ENCODE measurements at regions not wholly inside any gene's neighbourhood (a gene's known extent, or its start where the extent isn't known, plus 50 kb on each side); places are given as distances from the start of the nearest gene placed in this dataset.

GRCh38 chr17:71147906-71148305, 972.9 kb upstream of the SOX9 start:
- no peaks in the 10 kb centered on the region for H3K36me3 Mint-ChIP-seq
- Histone ChIP-seq H3K4me1 (ENCODE audit: control insufficient read depth, insufficient read depth, low read length, poor library complexity, severe bottlenecking) (no peaks in the 10 kb centered on the region), H3K27ac (ENCODE audit: insufficient read depth, low read length, poor library complexity, severe bottlenecking) (no peak overlapping the region), H3K27me3 (ENCODE audit: control insufficient read depth, insufficient read depth, low read length) (no peaks in the 10 kb centered on the region), H3K9me3 (ENCODE audit: control insufficient read depth in 2 of 2, low read length in 2 of 2) (peaks cover 0 to 6% of the 10 kb centered on the region in 2 experiments), H3K36me3 (ENCODE audit: control insufficient read depth, insufficient read depth, low read length) (no peaks in the 10 kb centered on the region), H3K4me3 (ENCODE audit: low read depth, low read length) (no peak overlapping the region)
- H3K9me3 Mint-ChIP-seq = peaks cover 0 to 7% (median 3%) of the 10 kb centered on the region in 7 donors
- ATAC-seq (ENCODE audit: low read depth in 2 of 2) = no peak
- no peak for DNase-seq
- no peaks in the 10 kb centered on the region for H3K27me3 Mint-ChIP-seq
- H3K27ac Mint-ChIP-seq = no peak overlapping the region
- no peaks in the 10 kb centered on the region for H3K4me1 Mint-ChIP-seq
- H3K4me3 Mint-ChIP-seq = no peak overlapping the region

DNA sequence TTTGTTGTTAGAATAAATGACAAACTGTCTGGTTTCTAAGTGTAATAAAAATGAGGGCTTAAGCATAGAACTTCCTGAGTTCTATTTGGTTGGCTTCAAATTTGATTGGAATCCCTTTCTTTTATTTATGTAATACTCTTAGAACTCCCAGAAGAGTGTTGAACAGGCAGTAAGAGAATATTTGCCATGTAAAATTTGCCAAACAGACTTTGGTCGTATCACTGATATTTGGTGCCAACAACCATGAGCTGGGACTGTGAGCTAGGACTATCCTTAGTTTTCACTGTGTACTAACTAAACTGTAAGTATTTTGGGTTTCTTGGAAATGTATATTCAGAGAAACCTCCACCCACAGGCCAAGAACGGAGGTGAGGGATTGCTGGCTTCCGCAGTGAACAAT, 971.2 kb upstream of the SOX9 start:
- no peak overlapping the region for H3K4me3 Mint-ChIP-seq

GRCh38 chr17:71157297-71157696, 963.5 kb upstream of the SOX9 start:
- H3K9me3 Mint-ChIP-seq = peaks cover 0 to 15% (median 3%) of the 10 kb centered on the region in 7 donors
- Histone ChIP-seq H3K9me3 (ENCODE audit: control insufficient read depth in 2 of 2, low read length in 2 of 2) (no peaks in the 10 kb centered on the region), H3K27ac (ENCODE audit: insufficient read depth, low read length, poor library complexity, severe bottlenecking) (no peak overlapping the region), H3K36me3 (ENCODE audit: control insufficient read depth, insufficient read depth, low read length) (no peaks in the 10 kb centered on the region), H3K4me1 (ENCODE audit: control insufficient read depth, insufficient read depth, low read length, poor library complexity, severe bottlenecking) (no peaks in the 10 kb centered on the region), H3K27me3 (ENCODE audit: control insufficient read depth, insufficient read depth, low read length) (no peaks in the 10 kb centered on the region), H3K4me3 (ENCODE audit: low read depth, low read length) (no peak overlapping the region)
- DNase-seq = no peak
- no peak overlapping the region for H3K4me3 Mint-ChIP-seq
- H3K27ac Mint-ChIP-seq = no peak overlapping the region
- H3K4me1 Mint-ChIP-seq = no peaks in the 10 kb centered on the region
- no peak for ATAC-seq (ENCODE audit: low read depth in 2 of 2)
- H3K27me3 Mint-ChIP-seq = no peaks in the 10 kb centered on the region
- no peaks in the 10 kb centered on the region for H3K36me3 Mint-ChIP-seq

More for the DNA sequence above, 971.2 kb upstream of the SOX9 start:
- Histone ChIP-seq H3K9me3 (ENCODE audit: control insufficient read depth in 2 of 2, low read length in 2 of 2) (peaks cover 0 to 6% of the 10 kb centered on the region in 2 experiments), H3K27me3 (ENCODE audit: control insufficient read depth, insufficient read depth, low read length) (no peaks in the 10 kb centered on the region), H3K27ac (ENCODE audit: insufficient read depth, low read length, poor library complexity, severe bottlenecking) (no peak overlapping the region), H3K36me3 (ENCODE audit: control insufficient read depth, insufficient read depth, low read length) (no peaks in the 10 kb centered on the region), H3K4me3 (ENCODE audit: low read depth, low read length) (no peak overlapping the region), H3K4me1 (ENCODE audit: control insufficient read depth, insufficient read depth, low read length, poor library complexity, severe bottlenecking) (no peaks in the 10 kb centered on the region)
- no peak for DNase-seq
- Mint-ChIP-seq H3K36me3 (no peaks in the 10 kb centered on the region), H3K27me3 (no peaks in the 10 kb centered on the region), H3K4me1 (no peaks in the 10 kb centered on the region), H3K27ac (no peak overlapping the region), H3K9me3 (peaks cover 0 to 13% (median 3%) of the 10 kb centered on the region in 7 donors)
- ATAC-seq (ENCODE audit: low read depth in 2 of 2) = no peak

GRCh38 chr17:71158437-71158836, 962.4 kb upstream of the SOX9 start:
- H3K9me3 Mint-ChIP-seq = peaks cover 0 to 15% (median 3%) of the 10 kb centered on the region in 7 donors
- Histone ChIP-seq H3K4me1 (ENCODE audit: control insufficient read depth, insufficient read depth, low read length, poor library complexity, severe bottlenecking) (no peaks in the 10 kb centered on the region), H3K27ac (ENCODE audit: insufficient read depth, low read length, poor library complexity, severe bottlenecking) (no peak overlapping the region), H3K36me3 (ENCODE audit: control insufficient read depth, insufficient read depth, low read length) (no peaks in the 10 kb centered on the region), H3K4me3 (ENCODE audit: low read depth, low read length) (no peak overlapping the region), H3K27me3 (ENCODE audit: control insufficient read depth, insufficient read depth, low read length) (no peaks in the 10 kb centered on the region), H3K9me3 (ENCODE audit: control insufficient read depth in 2 of 2, low read length in 2 of 2) (no peaks in the 10 kb centered on the region)
- no peak overlapping the region for H3K4me3 Mint-ChIP-seq
- H3K36me3 Mint-ChIP-seq = no peaks in the 10 kb centered on the region
- ATAC-seq (ENCODE audit: low read depth in 2 of 2) (no peak), DNase-seq (no peak)
- H3K27ac Mint-ChIP-seq = no peak overlapping the region
- no peaks in the 10 kb centered on the region for H3K4me1 Mint-ChIP-seq
- no peaks in the 10 kb centered on the region for H3K27me3 Mint-ChIP-seq

DNA sequence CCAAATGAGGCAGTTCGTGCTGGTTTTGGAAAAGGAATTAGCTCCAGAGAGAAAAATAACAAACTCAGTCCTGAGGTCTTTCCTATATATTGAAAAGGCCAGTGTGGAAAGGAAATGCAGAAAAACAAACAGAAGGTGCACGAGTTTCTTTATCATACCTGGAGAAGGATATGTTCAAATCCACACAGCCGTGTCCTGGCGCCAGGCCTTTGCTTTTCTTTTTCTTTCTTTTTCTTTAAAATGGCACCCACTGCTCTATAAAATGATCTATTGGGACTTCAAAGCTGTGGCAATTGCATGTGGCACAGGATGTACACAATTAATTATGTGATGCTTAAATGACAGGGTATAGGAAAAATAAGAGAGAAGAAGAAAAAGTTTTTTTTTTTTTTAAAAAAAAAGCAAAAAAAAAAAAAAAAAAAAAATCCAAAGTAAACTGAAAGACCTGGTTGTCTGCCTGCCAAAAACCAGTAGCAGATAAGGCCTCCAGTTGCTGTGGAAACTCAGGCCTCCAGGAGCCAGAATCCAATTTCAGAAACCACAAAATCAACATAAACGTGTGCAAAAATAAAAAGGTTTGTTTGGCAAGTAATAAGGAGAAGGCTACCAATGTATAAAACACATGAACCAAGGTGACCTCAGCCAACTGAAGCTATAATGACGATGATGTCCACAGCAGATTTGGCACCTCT, 957.6 kb upstream of the SOX9 start:
- Histone ChIP-seq H3K36me3 (ENCODE audit: control insufficient read depth, insufficient read depth, low read length) (no peaks in the 10 kb centered on the region), H3K27ac (ENCODE audit: insufficient read depth, low read length, poor library complexity, severe bottlenecking) (no peak overlapping the region), H3K4me1 (ENCODE audit: control insufficient read depth, insufficient read depth, low read length, poor library complexity, severe bottlenecking) (no peaks in the 10 kb centered on the region), H3K9me3 (ENCODE audit: control insufficient read depth in 2 of 2, low read length in 2 of 2) (peaks cover 0 to 3% of the 10 kb centered on the region in 2 experiments), H3K27me3 (ENCODE audit: control insufficient read depth, insufficient read depth, low read length) (no peaks in the 10 kb centered on the region), H3K4me3 (ENCODE audit: low read depth, low read length) (no peak overlapping the region)
- peaks cover 0 to 9% (median 3%) of the 10 kb centered on the region in 7 donors for H3K9me3 Mint-ChIP-seq
- H3K4me1 Mint-ChIP-seq = no peaks in the 10 kb centered on the region
- H3K27ac Mint-ChIP-seq = no peak overlapping the region
- H3K36me3 Mint-ChIP-seq = no peaks in the 10 kb centered on the region
- no peak overlapping the region for H3K4me3 Mint-ChIP-seq
- H3K27me3 Mint-ChIP-seq = no peaks in the 10 kb centered on the region
- DNase-seq (no peak), ATAC-seq (ENCODE audit: low read depth in 2 of 2) (no peak)

GRCh38 chr17:71163813-71164122, 957.1 kb upstream of the SOX9 start:
- Mint-ChIP-seq H3K4me3 (peak overlapping the region in 1 of 4 donors; percentile 32), H3K4me1 (no peaks in the 10 kb centered on the region), H3K27ac (no peak overlapping the region), H3K27me3 (no peaks in the 10 kb centered on the region), H3K36me3 (no peaks in the 10 kb centered on the region), H3K9me3 (peaks cover 0 to 9% (median 3%) of the 10 kb centered on the region in 7 donors)
- no peak overlapping the region for H3K4me3 ChIP-seq (ENCODE audit: low read depth, low read length)
- H3K4me1 ChIP-seq (ENCODE audit: control insufficient read depth, insufficient read depth, low read length, poor library complexity, severe bottlenecking) = no peaks in the 10 kb centered on the region
- DNase-seq (no peak), ATAC-seq (ENCODE audit: low read depth in 2 of 2) (no peak)
- H3K27me3 ChIP-seq (ENCODE audit: control insufficient read depth, insufficient read depth, low read length) = no peaks in the 10 kb centered on the region
- no peak overlapping the region for H3K27ac ChIP-seq (ENCODE audit: insufficient read depth, low read length, poor library complexity, severe bottlenecking)
- H3K9me3 ChIP-seq (ENCODE audit: control insufficient read depth in 2 of 2, low read length in 2 of 2) = peaks cover 0 to 3% of the 10 kb centered on the region in 2 experiments
- no peaks in the 10 kb centered on the region for H3K36me3 ChIP-seq (ENCODE audit: control insufficient read depth, insufficient read depth, low read length)

GRCh38 chr17:71164561-71164960, 956.3 kb upstream of the SOX9 start:
- no peak overlapping the region for H3K4me3 Mint-ChIP-seq
- no peaks in the 10 kb centered on the region for H3K4me1 ChIP-seq (ENCODE audit: control insufficient read depth, insufficient read depth, low read length, poor library complexity, severe bottlenecking)
- DNase-seq (no peak), ATAC-seq (ENCODE audit: low read depth in 2 of 2) (no peak)
- H3K9me3 Mint-ChIP-seq = peaks cover 0 to 9% (median 3%) of the 10 kb centered on the region in 7 donors
- no peak overlapping the region for H3K4me3 ChIP-seq (ENCODE audit: low read depth, low read length)
- H3K27ac ChIP-seq (ENCODE audit: insufficient read depth, low read length, poor library complexity, severe bottlenecking) = no peak overlapping the region
- H3K27me3 ChIP-seq (ENCODE audit: control insufficient read depth, insufficient read depth, low read length) = no peaks in the 10 kb centered on the region
- H3K36me3 Mint-ChIP-seq = no peaks in the 10 kb centered on the region
- H3K9me3 ChIP-seq (ENCODE audit: control insufficient read depth in 2 of 2, low read length in 2 of 2) = peaks cover 0 to 3% of the 10 kb centered on the region in 2 experiments
- H3K4me1 Mint-ChIP-seq = no peaks in the 10 kb centered on the region
- H3K36me3 ChIP-seq (ENCODE audit: control insufficient read depth, insufficient read depth, low read length) = no peaks in the 10 kb centered on the region
- no peaks in the 10 kb centered on the region for H3K27me3 Mint-ChIP-seq
- H3K27ac Mint-ChIP-seq = no peak overlapping the region

DNA sequence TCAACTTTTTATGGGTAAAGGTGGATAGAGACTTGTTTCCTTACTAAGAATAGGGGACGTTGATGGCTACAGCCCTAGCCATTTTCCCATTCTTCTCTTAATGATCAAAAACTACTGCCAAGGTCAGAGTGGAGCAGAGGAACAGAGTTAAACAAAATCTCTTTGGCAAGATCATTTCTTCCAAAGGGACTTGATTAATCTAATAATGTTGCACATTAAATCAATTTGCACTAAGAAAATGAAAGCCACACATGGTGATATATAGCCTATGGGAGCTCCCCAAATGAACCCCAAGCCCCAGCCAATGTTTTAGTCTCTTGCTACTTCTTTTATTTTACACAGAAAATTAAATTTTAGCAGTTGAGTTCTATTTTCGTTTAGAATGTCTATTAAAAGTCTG, 954.5 kb upstream of the SOX9 start:
- Mint-ChIP-seq H3K27me3 (no peaks in the 10 kb centered on the region), H3K4me3 (no peak overlapping the region), H3K27ac (no peak overlapping the region), H3K4me1 (no peaks in the 10 kb centered on the region), H3K36me3 (no peaks in the 10 kb centered on the region), H3K9me3 (peaks cover 0 to 6% (median 3%) of the 10 kb centered on the region in 7 donors)
- Histone ChIP-seq H3K4me1 (ENCODE audit: control insufficient read depth, insufficient read depth, low read length, poor library complexity, severe bottlenecking) (no peaks in the 10 kb centered on the region), H3K4me3 (ENCODE audit: low read depth, low read length) (no peak overlapping the region), H3K27me3 (ENCODE audit: control insufficient read depth, insufficient read depth, low read length) (no peaks in the 10 kb centered on the region), H3K36me3 (ENCODE audit: control insufficient read depth, insufficient read depth, low read length) (no peaks in the 10 kb centered on the region), H3K27ac (ENCODE audit: insufficient read depth, low read length, poor library complexity, severe bottlenecking) (no peak overlapping the region), H3K9me3 (ENCODE audit: control insufficient read depth in 2 of 2, low read length in 2 of 2) (peaks cover 0 to 3% of the 10 kb centered on the region in 2 experiments)
- ATAC-seq (ENCODE audit: low read depth in 2 of 2) (no peak), DNase-seq (no peak)
